CD4-positive, alpha-beta T cell (primary cell): ENCODE measurements at regions not wholly inside any gene's neighbourhood (a gene's known extent, or its start where the extent isn't known, plus 50 kb on each side); places are given as distances from the start of the nearest gene placed in this dataset.

Experiments
- ATAC-seq: fragments of 200-7000 bp; cut with Tn5 transposase; one replicate; pipeline ENCODE4 v1.10.0; 2022; ENCODE audit warnings: mild to moderate bottlenecking; ENCODE audit not compliant: poor library complexity
- CTCF ChIA-PET: fragments of 350-600 bp; sonication (Branson Sonifier 250); formaldehyde crosslinking; loops from one replicate; lab custom pipeline; 2021; ENCODE audit warnings: antibody characterized with exemption, inconsistent platforms; lab: Charles Lee
- POLR2A ChIA-PET: fragments of 350-600 bp; sonication (Branson Sonifier 250); formaldehyde crosslinking; loops from one replicate; lab custom pipeline; 2021; ENCODE audit warnings: antibody characterized with exemption, inconsistent platforms; lab: Charles Lee
- DNase-seq, 14 experiments: peaks; one replicate each; pipeline ENCODE4 v3.0.0-alpha.2; 2013 to 2020; ENCODE audit warnings: mixed read lengths in 2 of 14
- H3K27ac ChIP-seq, 2 donors: one replicate each; pipeline versions ENCODE4 v1.5.1 to v1.7.0; 2013; ENCODE audit warnings: low read length in 2 of 2, low read depth in 1 of 2, mild to moderate bottlenecking in 1 of 2
- H3K27me3 ChIP-seq, 2 experiments: 1 replicate in 1 of 2; 2 replicates in 1 of 2; pipeline versions ENCODE4 v1.6.1 to v1.7.0; 2013; ENCODE audit warnings: low read length in 2 of 2, control low read depth in 1 of 2, mild to moderate bottlenecking in 1 of 2, moderate library complexity in 1 of 2; ENCODE audit not compliant: insufficient read depth in 2 of 2, control insufficient read depth in 1 of 2
- H3K36me3 ChIP-seq: one replicate; pipeline ENCODE4 v1.6.1; 2013; ENCODE audit warnings: low read length, control low read depth; ENCODE audit not compliant: insufficient read depth
- H3K4me1 ChIP-seq: one replicate; pipeline ENCODE4 v1.6.1; 2013; ENCODE audit warnings: low read length, control low read depth; ENCODE audit not compliant: insufficient read depth
- H3K4me3 ChIP-seq: one replicate; pipeline ENCODE4 v1.5.1; 2013; ENCODE audit warnings: mild to moderate bottlenecking, low read length, moderate library complexity
- H3K9me3 ChIP-seq, 2 experiments: 1 replicate in 1 of 2; 2 replicates in 1 of 2; pipeline versions ENCODE4 v1.6.1 to v1.7.0; 2013; ENCODE audit warnings: low read length in 2 of 2, mild to moderate bottlenecking in 2 of 2, control low read depth in 1 of 2, moderate library complexity in 1 of 2; ENCODE audit not compliant: control insufficient read depth in 1 of 2, insufficient read depth in 1 of 2
- H3K27ac Mint-ChIP-seq: one replicate; pipeline ENCODE4 v1.8.0; 2020; ENCODE audit warnings: mixed read lengths
- H3K27me3 Mint-ChIP-seq: one replicate; pipeline ENCODE4 v1.8.0; 2021; ENCODE audit warnings: mixed read lengths
- H3K36me3 Mint-ChIP-seq: one replicate; pipeline ENCODE4 v1.8.0; 2021; ENCODE audit warnings: low read depth, mixed read lengths
- H3K4me1 Mint-ChIP-seq: one replicate; pipeline ENCODE4 v1.8.0; 2021; ENCODE audit warnings: low read depth, mixed read lengths
- H3K4me3 Mint-ChIP-seq: one replicate; pipeline ENCODE4 v1.8.0; 2020; ENCODE audit warnings: mild to moderate bottlenecking, mixed read lengths
- H3K9me3 Mint-ChIP-seq: one replicate; pipeline ENCODE4 v1.8.0; 2020; ENCODE audit warnings: mixed read lengths
- CTCF ChIP-seq: fragments of 200-600 bp; IDR thresholded peaks from one replicate; pipeline ENCODE4 v1.8.0; 2022; ENCODE audit warnings: antibody characterized with exemption, mild to moderate bottlenecking
- intact Hi-C, 2 experiments: fragments of 100-400 bp; cut with DNase I in 1 of 2; cut with micrococcal nuclease in 1 of 2; formaldehyde crosslinking; loops; one replicate each; pipeline versions ENCODE4 v1.15.1 to v1.9.0; 2023 to 2025; cut with DNase I, micrococcal nuclease

GRCh38 chr6:22875845-22876244, 306.5 kb downstream of the HDGFL1 start:
- Histone ChIP-seq H3K4me1 (no peaks in the 10 kb centered on the region), H3K27me3 (no peaks in the 10 kb centered on the region), H3K9me3 (peaks cover 0 to 9% of the 10 kb centered on the region in 2 experiments), H3K27ac (no peak overlapping the region), H3K36me3 (no peaks in the 10 kb centered on the region), H3K4me3 (no peak overlapping the region)
- H3K27ac Mint-ChIP-seq = no peak overlapping the region
- no peaks in the 10 kb centered on the region for H3K4me1 Mint-ChIP-seq
- CTCF ChIA-PET = no interaction called here
- H3K4me3 Mint-ChIP-seq = no peak overlapping the region
- POLR2A ChIA-PET = no interaction called here
- ATAC-seq (no peak), DNase-seq (no peak)
- H3K9me3 Mint-ChIP-seq = peaks cover under 1% of the 10 kb centered on the region
- H3K27me3 Mint-ChIP-seq = no peaks in the 10 kb centered on the region
- no peaks in the 10 kb centered on the region for H3K36me3 Mint-ChIP-seq
- no peak for TF ChIP-seq CTCF
- intact Hi-C loops = no loop called here

DNA sequence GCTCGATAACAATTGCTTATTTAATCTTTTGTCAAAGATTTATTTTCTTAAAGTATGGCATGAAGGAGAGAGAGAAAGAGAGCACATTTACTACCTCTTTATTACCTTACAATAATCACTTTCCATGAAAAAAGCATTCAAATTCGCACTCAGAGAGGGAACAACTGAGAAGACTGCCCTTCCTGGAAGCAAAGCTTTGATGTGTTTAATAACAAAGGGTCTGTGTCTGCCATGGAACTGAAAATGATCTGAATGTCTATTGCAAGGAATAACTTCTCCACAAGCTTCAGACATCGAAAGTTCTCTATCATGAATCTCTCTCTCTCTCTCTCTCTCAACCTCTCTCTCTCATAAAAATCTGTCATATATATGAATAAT, 308.9 kb downstream of the HDGFL1 start:
- Histone ChIP-seq H3K4me3 (no peak overlapping the region), H3K4me1 (no peaks in the 10 kb centered on the region), H3K36me3 (no peaks in the 10 kb centered on the region), H3K27ac (no peak overlapping the region), H3K9me3 (peaks cover 0 to 9% of the 10 kb centered on the region in 2 experiments), H3K27me3 (no peaks in the 10 kb centered on the region)
- DNase-seq = no peak
- no peaks in the 10 kb centered on the region for H3K9me3 Mint-ChIP-seq
- no peak for TF ChIP-seq CTCF
- H3K4me1 Mint-ChIP-seq = no peaks in the 10 kb centered on the region
- H3K4me3 Mint-ChIP-seq = no peak overlapping the region
- intact Hi-C loops = no loop called here
- ATAC-seq = no peak
- H3K36me3 Mint-ChIP-seq = no peaks in the 10 kb centered on the region
- no peak overlapping the region for H3K27ac Mint-ChIP-seq
- no peaks in the 10 kb centered on the region for H3K27me3 Mint-ChIP-seq
- ChIA-PET POLR2A (no interaction called here), CTCF (no interaction called here)

- ATAC-seq (no peak), DNase-seq (no peak)
- H3K4me3 ChIP-seq = no peak overlapping the region
- Mint-ChIP-seq H3K27ac (no peak overlapping the region), H3K9me3 (no peaks in the 10 kb centered on the region), H3K36me3 (no peaks in the 10 kb centered on the region), H3K27me3 (no peaks in the 10 kb centered on the region), H3K4me1 (no peaks in the 10 kb centered on the region), H3K4me3 (no peak overlapping the region)
- CTCF ChIA-PET = no interaction called here
- POLR2A ChIA-PET = no interaction called here
- H3K27me3 ChIP-seq = no peaks in the 10 kb centered on the region
- intact Hi-C loops = no loop called here
- H3K4me1 ChIP-seq = no peaks in the 10 kb centered on the region
- no peak overlapping the region for H3K27ac ChIP-seq
- peaks cover 0 to 9% of the 10 kb centered on the region in 2 experiments for H3K9me3 ChIP-seq
- H3K36me3 ChIP-seq = no peaks in the 10 kb centered on the region
- no peak for TF ChIP-seq CTCF
Observed at GRCh38 chr6:22878706-22879105, 309.3 kb downstream of the HDGFL1 start.
